PFSK-1 (cell line): ENCODE measurements at regions not wholly inside any gene's neighbourhood (a gene's known extent, or its start where the extent isn't known, plus 50 kb on each side); places are given as distances from the start of the nearest gene placed in this dataset.

Experiments used
- FOXP2 ChIP-seq: optimal IDR thresholded peaks from 2 replicates; pipeline ENCODE3; 2011; ENCODE audit warnings: borderline replicate concordance, control low read depth, inconsistent platforms; ENCODE audit not compliant: insufficient read depth; ENCODE audit errors: extremely low read length, extremely low read depth
- POLR2AphosphoS5 ChIP-seq: IDR thresholded peaks from 2 replicates; pipeline ENCODE4 v1.6.1; 2012; ENCODE audit warnings: low read depth, mild to moderate bottlenecking, control low read depth, low read length, moderate library complexity
- REST ChIP-seq, 2 experiments: IDR thresholded peaks; 2 replicates each; pipeline versions ENCODE4 v1.6.1 to v1.8.0; 2011 to 2012; ENCODE audit warnings: low read depth in 2 of 2, low read length in 2 of 2, control low read depth in 1 of 2, inconsistent platforms in 1 of 2, mild to moderate bottlenecking in 1 of 2, moderate library complexity in 1 of 2; ENCODE audit not compliant: insufficient read depth in 1 of 2
- SIN3A ChIP-seq: IDR thresholded peaks from 2 replicates; pipeline ENCODE4 v1.6.1; 2012; ENCODE audit warnings: mild to moderate bottlenecking, low read length, moderate library complexity, borderline replicate concordance; ENCODE audit not compliant: insufficient read depth

- TF ChIP-seq POLR2AphosphoS5, result no peak
- no peak for TF ChIP-seq FOXP2
- TF ChIP-seq REST (IDR thresholded peaks at IDR 0.05; ENCODE audit: insufficient read depth in 1 of 2, low read depth in 2 of 2, low read length in 2 of 2), result no peak
- TF ChIP-seq SIN3A, result no peak
Measured at GRCh38 chr1:95369985-95370690, 136.1 kb downstream of the RWDD3 start.
